ENCODE measurements at regions not wholly inside any gene's neighbourhood (a gene's known extent, or its start where the extent isn't known, plus 50 kb on each side); places are given as distances from the start of the nearest gene placed in this dataset.

DNA sequence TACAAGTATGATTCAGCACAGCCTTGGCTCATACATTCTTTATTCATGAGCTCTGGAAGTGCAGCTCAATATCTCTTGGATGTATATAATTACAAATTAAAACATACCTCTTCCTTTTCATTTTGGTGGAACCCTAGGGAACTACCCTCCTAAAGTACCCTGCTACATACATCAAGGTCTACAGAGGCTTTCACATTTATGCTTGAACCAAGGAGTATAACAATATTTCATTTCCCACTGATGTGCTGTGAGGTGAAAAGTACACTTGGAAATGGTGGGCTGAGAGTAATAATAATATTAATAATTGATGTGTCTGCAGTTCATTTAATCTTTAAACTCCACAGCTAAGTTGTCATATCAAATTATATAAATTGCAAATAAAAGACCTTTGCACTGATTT lies 142.2 kb upstream of the LRRC3B start:
- H3K4me1 ChIP-seq (ENCODE audit: control insufficient read depth, extremely low read depth, insufficient read depth, low read length), result no peaks in the 10 kb centered on the region
- H3K4me3 ChIP-seq (replicated peaks in 1 of 3; ENCODE audit: insufficient read depth in 1 of 3, low read depth in 1 of 3, low read length in 3 of 3), result no peak overlapping the region
- H3K9ac ChIP-seq (replicated peaks; ENCODE audit: extremely low read depth, insufficient read depth, low read length), result no peak overlapping the region
- dilution Hi-C loops (cut with MboI; ENCODE audit: extremely low pct_ligation_motif_present, low sequenced_read_pairs), result no loop called here
- CTCF ChIA-PET, result no interaction called here
- BruUV-seq (replicated peaks), result no TSS peak
- H3K4me2 ChIP-seq (ENCODE audit: insufficient read depth, low read length), result no peak overlapping the region
- H2AFZ ChIP-seq (ENCODE audit: low read depth, low read length), result no peak overlapping the region
- POLR2A ChIA-PET, result no interaction called here
- H3K27ac ChIP-seq (ENCODE audit: insufficient read depth, low read depth, low read length), result no peak overlapping the region
- no peaks in the 10 kb centered on the region for H4K20me1 ChIP-seq (replicated peaks; ENCODE audit: control insufficient read depth, extremely low read depth, insufficient read depth, low read length)
- DNase-seq (ENCODE audit: low read depth, low spot score) (no peak), FAIRE-seq (no peak)
- H3K9me3 ChIP-seq (replicated peaks; ENCODE audit: control insufficient read depth, insufficient read depth, low read length), result peaks cover 2% of the 10 kb centered on the region
- H3K9me1 ChIP-seq (replicated peaks; ENCODE audit: control insufficient read depth, extremely low read depth, insufficient read depth, low read length), result no peaks in the 10 kb centered on the region
- no peaks in the 10 kb centered on the region for H3K36me3 ChIP-seq (ENCODE audit: control insufficient read depth in 2 of 2, extremely low read depth in 1 of 2, insufficient read depth in 2 of 2, low read length in 2 of 2)
- H3K79me2 ChIP-seq (ENCODE audit: control insufficient read depth, insufficient read depth, low read length), result no peaks in the 10 kb centered on the region
- intact Hi-C loops (cut with micrococcal nuclease), result no loop called here
- TF ChIP-seq JUN (IDR thresholded peaks at IDR 0.05; ENCODE audit: borderline replicate concordance, insufficient read depth, insufficient read length, low read depth) (no peak), POLR2A (IDR thresholded peaks at IDR 0.05; ENCODE audit: low read depth, low read length) (no peak), GATA2 (IDR thresholded peaks at IDR 0.05; ENCODE audit: insufficient read depth, insufficient read length, low read depth, low read length) (no peak), FOS (IDR thresholded peaks at IDR 0.05; ENCODE audit: borderline replicate concordance, insufficient read depth, low read length) (no peak), MAX (IDR thresholded peaks at IDR 0.05; ENCODE audit: insufficient read depth, insufficient read length) (no peak), MYC (IDR thresholded peaks at IDR 0.05; ENCODE audit: low read depth, low read length) (no peak), CTCF (IDR thresholded peaks at IDR 0.05; ENCODE audit: extremely low read depth in 1 of 2, insufficient read depth in 1 of 2, low read depth in 1 of 2, low read length in 2 of 2) (no peak)
- H3K27me3 ChIP-seq (ENCODE audit: control insufficient read depth in 2 of 2, insufficient read depth in 2 of 2, low read length in 2 of 2), result no peaks in the 10 kb centered on the region

- H3K9me3 ChIP-seq (replicated peaks; ENCODE audit: control insufficient read depth, insufficient read depth, low read length), result peaks cover 3% of the 10 kb centered on the region
- FAIRE-seq (no peak), DNase-seq (ENCODE audit: low read depth, low spot score) (no peak)
- dilution Hi-C loops (cut with MboI; ENCODE audit: extremely low pct_ligation_motif_present, low sequenced_read_pairs) (no loop called here), intact Hi-C loops (cut with micrococcal nuclease) (no loop called here)
- no peaks in the 10 kb centered on the region for H3K79me2 ChIP-seq (ENCODE audit: control insufficient read depth, insufficient read depth, low read length)
- CTCF ChIA-PET, result no interaction called here
- no peaks in the 10 kb centered on the region for H3K36me3 ChIP-seq (ENCODE audit: control insufficient read depth in 2 of 2, extremely low read depth in 1 of 2, insufficient read depth in 2 of 2, low read length in 2 of 2)
- H3K9me1 ChIP-seq (replicated peaks; ENCODE audit: control insufficient read depth, extremely low read depth, insufficient read depth, low read length), result no peaks in the 10 kb centered on the region
- H4K20me1 ChIP-seq (replicated peaks; ENCODE audit: control insufficient read depth, extremely low read depth, insufficient read depth, low read length), result no peaks in the 10 kb centered on the region
- no peaks in the 10 kb centered on the region for H3K4me1 ChIP-seq (ENCODE audit: control insufficient read depth, extremely low read depth, insufficient read depth, low read length)
- no TSS peak for BruUV-seq (replicated peaks)
- H3K9ac ChIP-seq (replicated peaks; ENCODE audit: extremely low read depth, insufficient read depth, low read length), result no peak overlapping the region
- no peak overlapping the region for H3K4me2 ChIP-seq (ENCODE audit: insufficient read depth, low read length)
- no peak overlapping the region for H3K4me3 ChIP-seq (replicated peaks in 1 of 3; ENCODE audit: insufficient read depth in 1 of 3, low read depth in 1 of 3, low read length in 3 of 3)
- POLR2A ChIA-PET, result no interaction called here
- no peak overlapping the region for H3K27ac ChIP-seq (ENCODE audit: insufficient read depth, low read depth, low read length)
- no peak for TF ChIP-seq EZH2 (IDR thresholded peaks at IDR 0.05; ENCODE audit: borderline replicate concordance, low read depth, low read length, severe bottlenecking)
- no peak for TF ChIP-seq CTCF (IDR thresholded peaks at IDR 0.05; ENCODE audit: extremely low read depth in 1 of 2, insufficient read depth in 1 of 2, low read depth in 1 of 2, low read length in 2 of 2)
- TF ChIP-seq MYC (IDR thresholded peaks at IDR 0.05; ENCODE audit: low read depth, low read length), result no peak
- TF ChIP-seq POLR2A (IDR thresholded peaks at IDR 0.05; ENCODE audit: low read depth, low read length), result no peak
- TF ChIP-seq GATA2 (IDR thresholded peaks at IDR 0.05; ENCODE audit: insufficient read depth, insufficient read length, low read depth, low read length), result no peak
- no peak for TF ChIP-seq JUN (IDR thresholded peaks at IDR 0.05; ENCODE audit: borderline replicate concordance, insufficient read depth, insufficient read length, low read depth)
- TF ChIP-seq FOS (IDR thresholded peaks at IDR 0.05; ENCODE audit: borderline replicate concordance, insufficient read depth, low read length), result no peak
- no peak for TF ChIP-seq POLR2AphosphoS5 (IDR thresholded peaks at IDR 0.05; ENCODE audit: insufficient read depth, low read depth, low read length)
- no peak for TF ChIP-seq MAX (IDR thresholded peaks at IDR 0.05; ENCODE audit: insufficient read depth, insufficient read length)
- H3K27me3 ChIP-seq (ENCODE audit: control insufficient read depth in 2 of 2, insufficient read depth in 2 of 2, low read length in 2 of 2), result no peaks in the 10 kb centered on the region
- no peak overlapping the region for H2AFZ ChIP-seq (ENCODE audit: low read depth, low read length)
These were observed 138.4 kb upstream of the LRRC3B start for GRCh38 chr3:26484140-26484539.

Data from endothelial cell of umbilical vein (primary cell).